HFF-Myc (cell line): ENCODE measurements at regions not wholly inside any gene's neighbourhood (a gene's known extent, or its start where the extent isn't known, plus 50 kb on each side); places are given as distances from the start of the nearest gene placed in this dataset.

Source experiments
- DNase-seq: peaks from one replicate; pipeline ENCODE4 v3.0.0-alpha.2; 2011; ENCODE audit warnings: low read depth; ENCODE audit errors: extremely low read depth
- H3K4me3 ChIP-seq: replicated peaks from 2 replicates; pipeline ENCODE4 v1.5.1; 2011; ENCODE audit warnings: low read depth, mild to moderate bottlenecking, control low read depth, low read length
- TF ChIP-seq, protein P1 (sequence below): IDR thresholded peaks from 2 replicates; pipeline ENCODE4 v1.5.1; 2012; ENCODE audit warnings: mild to moderate bottlenecking, low read depth, low read length, control low read depth; ENCODE audit errors: missing control alignments

DNA sequence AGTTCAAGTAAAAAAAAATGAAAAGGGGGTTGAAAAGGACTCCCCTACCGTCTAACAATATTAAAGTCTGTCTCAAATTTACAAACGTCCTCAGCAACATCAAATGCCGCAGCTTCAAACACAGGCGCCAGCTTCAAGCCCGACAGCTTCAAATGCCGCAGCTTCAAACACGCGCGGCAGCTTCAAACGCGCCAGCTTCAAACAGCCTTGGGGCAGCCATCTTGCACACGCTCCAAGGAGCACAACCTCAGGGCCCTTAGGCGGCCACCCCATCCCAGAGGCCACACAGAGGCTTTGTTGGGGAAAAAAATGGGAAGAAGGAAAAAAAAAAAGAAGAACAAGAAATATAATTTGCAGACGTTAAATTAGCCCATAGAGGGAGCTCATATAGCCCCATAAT is 244.4 kb upstream of the VRK2 start:
- no peak for DNase-seq
- TF ChIP-seq, protein P1, sequence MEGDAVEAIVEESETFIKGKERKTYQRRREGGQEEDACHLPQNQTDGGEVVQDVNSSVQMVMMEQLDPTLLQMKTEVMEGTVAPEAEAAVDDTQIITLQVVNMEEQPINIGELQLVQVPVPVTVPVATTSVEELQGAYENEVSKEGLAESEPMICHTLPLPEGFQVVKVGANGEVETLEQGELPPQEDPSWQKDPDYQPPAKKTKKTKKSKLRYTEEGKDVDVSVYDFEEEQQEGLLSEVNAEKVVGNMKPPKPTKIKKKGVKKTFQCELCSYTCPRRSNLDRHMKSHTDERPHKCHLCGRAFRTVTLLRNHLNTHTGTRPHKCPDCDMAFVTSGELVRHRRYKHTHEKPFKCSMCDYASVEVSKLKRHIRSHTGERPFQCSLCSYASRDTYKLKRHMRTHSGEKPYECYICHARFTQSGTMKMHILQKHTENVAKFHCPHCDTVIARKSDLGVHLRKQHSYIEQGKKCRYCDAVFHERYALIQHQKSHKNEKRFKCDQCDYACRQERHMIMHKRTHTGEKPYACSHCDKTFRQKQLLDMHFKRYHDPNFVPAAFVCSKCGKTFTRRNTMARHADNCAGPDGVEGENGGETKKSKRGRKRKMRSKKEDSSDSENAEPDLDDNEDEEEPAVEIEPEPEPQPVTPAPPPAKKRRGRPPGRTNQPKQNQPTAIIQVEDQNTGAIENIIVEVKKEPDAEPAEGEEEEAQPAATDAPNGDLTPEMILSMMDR: no peak
- H3K4me3 ChIP-seq: no peak overlapping the region

DNA sequence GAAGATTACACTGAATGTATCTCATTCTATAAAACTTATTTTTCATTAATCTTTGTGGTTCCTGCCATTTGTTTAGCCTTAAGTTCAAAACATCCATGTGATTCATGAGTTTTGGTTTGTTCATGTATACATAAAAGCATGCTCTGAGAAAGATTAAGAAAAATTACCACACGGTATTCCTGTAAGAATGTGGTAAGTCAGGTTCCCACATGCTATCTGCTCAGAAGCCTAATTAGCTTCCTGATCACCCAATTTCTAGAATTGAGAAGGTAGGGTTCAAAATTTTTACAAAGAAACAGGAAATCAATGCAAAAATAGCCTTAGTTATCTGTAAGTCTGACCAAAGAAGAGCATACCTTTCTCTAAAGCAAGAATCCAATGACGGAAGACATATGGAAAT is 241.6 kb upstream of the VRK2 start:
- DNase-seq: no peak
- H3K4me3 ChIP-seq: no peak overlapping the region
- TF ChIP-seq, protein P1: no peak

DNA sequence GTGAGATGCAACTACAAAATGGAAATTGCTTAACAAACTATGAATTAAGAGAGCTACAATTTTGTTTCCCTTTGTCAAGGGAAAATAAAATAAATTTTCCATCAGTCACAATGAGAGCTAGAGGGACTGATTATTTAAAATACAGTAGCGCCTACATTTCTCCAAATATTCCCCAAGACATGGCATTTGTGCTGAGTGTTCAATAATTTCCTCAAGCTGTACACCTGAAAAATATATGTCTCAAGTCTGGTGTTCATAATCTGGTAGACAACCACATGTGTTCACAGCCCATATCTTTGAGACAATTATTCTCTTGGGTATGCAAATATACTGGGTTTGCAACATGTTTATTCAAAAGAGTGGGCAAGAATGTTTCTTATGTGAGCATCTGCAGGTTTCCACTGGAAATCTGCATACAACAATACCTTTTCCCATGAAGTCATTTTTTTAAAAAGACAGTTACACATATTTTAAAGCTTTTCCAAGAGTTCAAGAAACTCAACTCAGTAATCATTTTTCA is 240.1 kb upstream of the VRK2 start:
- no peak for DNase-seq
- TF ChIP-seq, protein P1: no peak
- H3K4me3 ChIP-seq: no peak overlapping the region

DNA sequence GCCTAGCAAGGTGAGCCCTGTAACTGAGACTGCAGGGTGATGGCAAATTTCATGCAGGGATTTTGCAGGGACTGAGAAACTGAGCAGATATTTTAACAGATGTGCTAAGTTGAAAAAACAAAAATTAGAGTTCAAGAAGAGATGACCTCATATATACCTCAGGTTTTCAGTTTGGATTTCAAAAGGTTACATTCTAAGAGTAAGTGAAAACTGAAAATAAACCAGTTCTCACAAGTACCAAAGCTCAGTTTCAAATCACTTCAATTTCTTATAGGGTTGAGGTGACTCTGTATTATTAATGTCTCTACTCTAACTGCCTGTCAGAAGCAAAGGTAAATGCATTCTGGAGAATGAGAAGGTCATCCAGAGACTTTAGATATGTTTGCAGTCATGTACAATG is 237.4 kb upstream of the VRK2 start:
- TF ChIP-seq, protein P1: no peak
- no peak for DNase-seq
- H3K4me3 ChIP-seq: no peak overlapping the region

DNA sequence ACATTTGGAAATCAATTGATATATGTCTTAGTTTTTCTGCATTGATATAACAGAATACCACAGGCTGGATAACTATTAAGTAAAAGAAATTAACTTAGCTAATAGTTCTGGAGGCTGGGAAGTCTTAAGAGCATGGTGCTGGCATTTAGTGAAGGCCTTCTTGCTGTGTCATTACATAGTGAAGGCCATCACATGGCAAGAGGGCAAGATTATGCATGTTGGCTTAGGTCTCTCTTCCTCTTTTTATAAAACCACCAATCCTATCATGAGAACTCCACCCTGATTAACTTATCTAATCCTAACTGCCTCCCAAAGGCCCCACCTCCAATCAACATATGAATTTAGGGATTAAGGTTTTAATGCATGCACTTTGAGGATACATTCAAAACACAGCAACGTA is 225.5 kb upstream of the VRK2 start:
- DNase-seq: no peak
- TF ChIP-seq, protein P1: no peak
- no peak overlapping the region for H3K4me3 ChIP-seq

DNA sequence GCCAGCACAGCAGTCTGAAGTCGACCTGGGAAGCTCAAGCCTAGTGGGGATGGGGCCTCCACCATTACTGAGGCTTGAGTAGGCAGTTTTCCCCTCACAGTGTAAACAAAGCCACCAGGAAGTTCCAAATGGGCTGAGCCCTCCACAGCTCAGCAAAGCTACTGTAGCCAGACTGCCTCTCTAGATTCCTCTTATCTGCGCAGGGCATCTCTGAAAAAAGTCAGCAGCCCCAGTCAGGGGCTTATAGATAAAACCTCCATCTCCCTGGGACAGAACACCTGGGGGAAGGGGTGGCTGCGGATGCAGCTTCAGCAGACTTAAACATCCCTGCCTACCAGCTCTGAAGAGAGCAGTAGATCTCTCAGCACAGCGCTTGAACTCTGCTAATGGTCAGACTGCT is 218.4 kb upstream of the VRK2 start:
- no peak overlapping the region for H3K4me3 ChIP-seq
- TF ChIP-seq, protein P1: no peak
- no peak for DNase-seq

DNA sequence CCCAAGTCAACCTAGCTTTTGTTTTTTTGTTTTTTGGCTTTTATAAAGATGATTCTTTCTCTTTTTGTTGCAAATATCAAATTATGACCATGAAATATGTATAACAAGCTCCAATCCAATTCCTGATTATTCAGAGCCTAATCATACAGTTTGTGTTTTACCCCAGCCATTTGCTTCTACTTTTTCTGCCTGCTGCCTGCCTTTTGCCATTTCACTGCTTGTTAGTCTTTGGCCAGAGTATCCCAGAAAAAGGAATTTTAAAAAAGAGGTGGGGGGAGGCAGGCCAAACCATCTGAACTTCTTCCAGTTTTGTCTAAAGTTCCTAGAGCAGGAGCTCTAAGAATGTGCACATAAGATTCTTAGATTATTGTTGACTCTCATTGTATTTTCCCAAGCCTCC is 211.9 kb upstream of the VRK2 start:
- H3K4me3 ChIP-seq: no peak overlapping the region
- DNase-seq: no peak
- TF ChIP-seq, protein P1: no peak
